ENCODE measurements at regions not wholly inside any gene's neighbourhood (a gene's known extent, or its start where the extent isn't known, plus 50 kb on each side); places are given as distances from the start of the nearest gene placed in this dataset.

GRCh38 chr15:36186376-36186775, 393.1 kb upstream of the CDIN1 start:
- TF ChIP-seq, protein P1, sequence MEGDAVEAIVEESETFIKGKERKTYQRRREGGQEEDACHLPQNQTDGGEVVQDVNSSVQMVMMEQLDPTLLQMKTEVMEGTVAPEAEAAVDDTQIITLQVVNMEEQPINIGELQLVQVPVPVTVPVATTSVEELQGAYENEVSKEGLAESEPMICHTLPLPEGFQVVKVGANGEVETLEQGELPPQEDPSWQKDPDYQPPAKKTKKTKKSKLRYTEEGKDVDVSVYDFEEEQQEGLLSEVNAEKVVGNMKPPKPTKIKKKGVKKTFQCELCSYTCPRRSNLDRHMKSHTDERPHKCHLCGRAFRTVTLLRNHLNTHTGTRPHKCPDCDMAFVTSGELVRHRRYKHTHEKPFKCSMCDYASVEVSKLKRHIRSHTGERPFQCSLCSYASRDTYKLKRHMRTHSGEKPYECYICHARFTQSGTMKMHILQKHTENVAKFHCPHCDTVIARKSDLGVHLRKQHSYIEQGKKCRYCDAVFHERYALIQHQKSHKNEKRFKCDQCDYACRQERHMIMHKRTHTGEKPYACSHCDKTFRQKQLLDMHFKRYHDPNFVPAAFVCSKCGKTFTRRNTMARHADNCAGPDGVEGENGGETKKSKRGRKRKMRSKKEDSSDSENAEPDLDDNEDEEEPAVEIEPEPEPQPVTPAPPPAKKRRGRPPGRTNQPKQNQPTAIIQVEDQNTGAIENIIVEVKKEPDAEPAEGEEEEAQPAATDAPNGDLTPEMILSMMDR (IDR thresholded peaks at IDR 0.05), result no peak
- TF ChIP-seq POLR2A (IDR thresholded peaks at IDR 0.05), result no peak
